OCI-LY1 (cell line): ENCODE measurements at regions not wholly inside any gene's neighbourhood (a gene's known extent, or its start where the extent isn't known, plus 50 kb on each side); places are given as distances from the start of the nearest gene placed in this dataset.

ENCODE experiments used
- H2AFZ ChIP-seq: fragments of 200-600 bp; sonication (generic), shearing (Covaris generic); 2 replicates; pipeline ENCODE4 v1.6.0; 2014; ENCODE audit warnings: antibody characterized with exemption, mild to moderate bottlenecking, low read length
- H3F3A ChIP-seq: fragments of 200-600 bp; sonication (generic), shearing (Covaris generic); 2 replicates; pipeline ENCODE4 v1.6.0; 2014; ENCODE audit warnings: mild to moderate bottlenecking, antibody characterized with exemption, low read length, moderate library complexity; ENCODE audit not compliant: insufficient read depth
- H3K27ac ChIP-seq: fragments of 200-600 bp; sonication (generic); 2 replicates; pipeline ENCODE4 v1.5.1; 2014; ENCODE audit warnings: low read length, mixed run types, mild to moderate bottlenecking, low read depth; ENCODE audit not compliant: poor library complexity, severe bottlenecking
- H3K27me3 ChIP-seq: fragments of 200-600 bp; sonication (generic); 2 replicates; pipeline ENCODE4 v1.6.0; 2014; ENCODE audit warnings: antibody characterized with exemption, mild to moderate bottlenecking, low read length, moderate library complexity; ENCODE audit not compliant: insufficient read depth
- H3K36me3 ChIP-seq: fragments of 200-600 bp; sonication (generic); 2 replicates; pipeline ENCODE4 v1.6.1; 2014; ENCODE audit warnings: mild to moderate bottlenecking, antibody characterized with exemption, low read length, moderate library complexity, mixed read lengths; ENCODE audit not compliant: insufficient read depth
- H3K4me1 ChIP-seq: fragments of 200-600 bp; sonication (generic); 2 replicates; pipeline ENCODE4 v1.5.1; 2014; ENCODE audit warnings: mild to moderate bottlenecking, low read length, moderate library complexity; ENCODE audit not compliant: insufficient read depth, severe bottlenecking
- H3K4me2 ChIP-seq: fragments of 200-600 bp; sonication (generic), shearing (Covaris generic); 2 replicates; pipeline ENCODE4 v1.6.1; 2014; ENCODE audit warnings: low read length
- H3K4me3 ChIP-seq: fragments of 200-600 bp; sonication (generic); 2 replicates; pipeline ENCODE4 v1.5.1; 2014; ENCODE audit warnings: low read length, low read depth, mild to moderate bottlenecking, mixed read lengths; ENCODE audit not compliant: poor library complexity, severe bottlenecking
- H3K79me2 ChIP-seq: fragments of 200-600 bp; shearing (Covaris generic); 2 replicates; pipeline ENCODE4 v1.6.1; 2016; ENCODE audit warnings: mixed run types, low read length, mixed read lengths; ENCODE audit not compliant: insufficient read depth
- H3K9ac ChIP-seq: fragments of 200-600 bp; sonication (generic), shearing (Covaris generic); 2 replicates; pipeline ENCODE4 v1.6.1; 2014; ENCODE audit warnings: mild to moderate bottlenecking, low read length, mixed read lengths
- H3K9me2 ChIP-seq: fragments of 200-600 bp; sonication (generic), shearing (Covaris generic); 2 replicates; pipeline ENCODE4 v1.6.1; 2014; ENCODE audit warnings: low read depth, mild to moderate bottlenecking, low read length, mixed read lengths
- H3K9me3 ChIP-seq: fragments of 200-600 bp; shearing (Covaris generic); 2 replicates; pipeline ENCODE4 v1.6.1; 2014; ENCODE audit warnings: low read length, mixed read lengths
- H4K20me1 ChIP-seq: fragments of 200-600 bp; sonication (generic), shearing (Covaris generic); 2 replicates; pipeline ENCODE4 v1.6.0; 2016; ENCODE audit warnings: mild to moderate bottlenecking, low read length; ENCODE audit not compliant: insufficient read depth
- EZH2 ChIP-seq: fragments of 200-600 bp; sonication (generic), shearing (Covaris generic); IDR thresholded peaks from 2 replicates; pipeline ENCODE4 v1.8.0; 2017; ENCODE audit warnings: borderline replicate concordance, mixed run types, mild to moderate bottlenecking, antibody characterized with exemption, low read length, moderate library complexity, mixed read lengths
- TF ChIP-seq, protein P1 (sequence below): fragments of 200-600 bp; sonication (generic), shearing (Covaris generic); IDR thresholded peaks from 2 replicates; pipeline ENCODE4 v1.5.1; 2017; ENCODE audit warnings: mild to moderate bottlenecking, antibody characterized with exemption, low read length, moderate library complexity, mixed read lengths

DNA sequence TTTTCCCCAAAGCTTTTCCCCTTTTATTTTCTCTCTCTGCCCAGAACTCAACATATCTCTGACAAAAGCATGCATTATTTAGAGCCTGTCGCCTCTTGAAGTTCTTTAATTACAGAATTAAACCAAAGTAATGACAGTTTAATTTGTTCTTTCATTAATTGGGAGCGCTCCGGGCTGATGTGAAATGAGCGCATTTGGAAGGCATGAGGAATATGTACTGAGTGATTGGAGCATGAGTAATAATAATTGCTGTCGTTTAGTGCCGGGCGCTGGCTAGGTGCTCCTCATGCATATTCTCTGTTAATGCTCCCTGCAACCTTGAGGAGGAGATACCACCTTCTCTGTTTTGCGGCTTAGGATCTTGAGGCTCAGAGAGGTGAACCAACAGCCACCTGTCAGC is 120.5 kb downstream of the SLC25A47 start:
- Histone ChIP-seq H3F3A (no peaks in the 10 kb centered on the region), H3K4me1 (no peaks in the 10 kb centered on the region), H3K4me3 (no peak overlapping the region), H3K27me3 (no peaks in the 10 kb centered on the region), H2AFZ (no peak overlapping the region), H3K9me3 (no peaks in the 10 kb centered on the region), H3K9me2 (no peaks in the 10 kb centered on the region), H3K79me2 (no peaks in the 10 kb centered on the region), H4K20me1 (no peaks in the 10 kb centered on the region), H3K36me3 (no peaks in the 10 kb centered on the region), H3K4me2 (no peak overlapping the region), H3K27ac (no peak overlapping the region), H3K9ac (no peak overlapping the region)
- no peak for TF ChIP-seq EZH2
- TF ChIP-seq, protein P1, sequence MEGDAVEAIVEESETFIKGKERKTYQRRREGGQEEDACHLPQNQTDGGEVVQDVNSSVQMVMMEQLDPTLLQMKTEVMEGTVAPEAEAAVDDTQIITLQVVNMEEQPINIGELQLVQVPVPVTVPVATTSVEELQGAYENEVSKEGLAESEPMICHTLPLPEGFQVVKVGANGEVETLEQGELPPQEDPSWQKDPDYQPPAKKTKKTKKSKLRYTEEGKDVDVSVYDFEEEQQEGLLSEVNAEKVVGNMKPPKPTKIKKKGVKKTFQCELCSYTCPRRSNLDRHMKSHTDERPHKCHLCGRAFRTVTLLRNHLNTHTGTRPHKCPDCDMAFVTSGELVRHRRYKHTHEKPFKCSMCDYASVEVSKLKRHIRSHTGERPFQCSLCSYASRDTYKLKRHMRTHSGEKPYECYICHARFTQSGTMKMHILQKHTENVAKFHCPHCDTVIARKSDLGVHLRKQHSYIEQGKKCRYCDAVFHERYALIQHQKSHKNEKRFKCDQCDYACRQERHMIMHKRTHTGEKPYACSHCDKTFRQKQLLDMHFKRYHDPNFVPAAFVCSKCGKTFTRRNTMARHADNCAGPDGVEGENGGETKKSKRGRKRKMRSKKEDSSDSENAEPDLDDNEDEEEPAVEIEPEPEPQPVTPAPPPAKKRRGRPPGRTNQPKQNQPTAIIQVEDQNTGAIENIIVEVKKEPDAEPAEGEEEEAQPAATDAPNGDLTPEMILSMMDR: no peak

DNA sequence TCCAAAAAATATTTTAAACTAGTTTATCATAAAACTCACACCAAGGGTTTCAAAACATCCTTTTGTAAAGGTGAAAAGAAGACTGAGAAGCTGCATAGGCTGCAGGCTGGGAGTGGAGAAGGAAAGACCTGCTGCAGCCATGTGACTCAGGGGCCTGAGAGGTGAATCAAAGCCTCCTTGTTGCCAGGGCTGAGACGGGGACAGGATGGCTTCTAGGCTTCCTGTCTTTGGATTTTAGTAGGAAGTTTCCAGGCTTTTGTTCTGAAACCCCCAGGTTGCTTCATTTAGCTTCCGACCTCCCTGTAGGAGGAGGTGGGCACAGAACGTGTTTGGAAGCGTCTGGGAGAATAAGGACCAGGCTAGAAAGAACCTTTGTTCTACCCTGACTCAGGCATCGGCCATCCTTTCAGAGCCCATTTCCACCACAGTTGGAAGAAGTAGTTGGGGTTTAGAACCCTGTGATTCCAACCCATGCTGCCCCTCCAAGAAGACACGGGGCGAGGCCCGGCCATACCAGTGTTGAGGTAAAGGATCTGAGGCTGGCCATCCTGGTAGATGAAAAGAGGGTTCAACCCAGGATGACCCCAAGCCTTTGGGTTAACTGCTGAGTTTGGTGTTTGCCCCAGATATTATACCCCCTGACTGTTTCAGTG is 122.4 kb downstream of the SLC25A47 start:
- Histone ChIP-seq H3K79me2 (no peaks in the 10 kb centered on the region), H3K9ac (no peak overlapping the region), H3K4me3 (no peak overlapping the region), H3K36me3 (no peaks in the 10 kb centered on the region), H3K27ac (no peak overlapping the region), H2AFZ (no peak overlapping the region), H3K9me2 (no peaks in the 10 kb centered on the region), H3K4me2 (no peak overlapping the region), H4K20me1 (no peaks in the 10 kb centered on the region), H3K4me1 (no peaks in the 10 kb centered on the region), H3F3A (no peaks in the 10 kb centered on the region), H3K9me3 (no peaks in the 10 kb centered on the region), H3K27me3 (no peaks in the 10 kb centered on the region)
- TF ChIP-seq, protein P1: no peak
- no peak for TF ChIP-seq EZH2

DNA sequence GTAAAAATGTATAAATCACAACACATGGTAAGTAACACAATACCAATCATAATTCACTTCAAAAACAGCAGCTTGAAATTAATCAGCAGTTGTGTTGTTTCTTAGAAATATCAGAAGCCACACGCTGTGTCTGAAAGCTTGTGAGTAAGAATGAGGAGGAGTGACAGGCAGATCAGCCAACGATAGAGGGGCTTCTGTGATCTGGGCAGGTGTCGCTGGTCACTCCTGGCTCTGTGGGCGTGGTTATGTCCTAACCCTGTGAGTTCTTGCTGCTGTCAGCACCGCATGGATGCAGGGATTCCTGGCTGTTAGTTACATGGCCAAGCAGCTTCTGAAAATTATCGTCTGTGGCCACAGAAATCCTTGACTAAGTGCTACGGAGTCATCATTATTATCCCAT is 123.4 kb downstream of the SLC25A47 start:
- no peak overlapping the region for H2AFZ ChIP-seq
- no peaks in the 10 kb centered on the region for H3K9me2 ChIP-seq
- no peak overlapping the region for H3K4me2 ChIP-seq
- no peak overlapping the region for H3K9ac ChIP-seq
- no peaks in the 10 kb centered on the region for H4K20me1 ChIP-seq
- no peaks in the 10 kb centered on the region for H3F3A ChIP-seq
- no peak for TF ChIP-seq EZH2
- TF ChIP-seq, protein P1: no peak
- H3K27ac ChIP-seq: no peak overlapping the region
- H3K9me3 ChIP-seq: no peaks in the 10 kb centered on the region
- H3K4me1 ChIP-seq: no peaks in the 10 kb centered on the region
- no peak overlapping the region for H3K4me3 ChIP-seq
- H3K79me2 ChIP-seq: no peaks in the 10 kb centered on the region
- no peaks in the 10 kb centered on the region for H3K27me3 ChIP-seq
- H3K36me3 ChIP-seq: no peaks in the 10 kb centered on the region
